Endothelial cell of umbilical vein (primary cell): ENCODE measurements at regions not wholly inside any gene's neighbourhood (a gene's known extent, or its start where the extent isn't known, plus 50 kb on each side); places are given as distances from the start of the nearest gene placed in this dataset.

Experiments used
- BruUV-seq: library from RNA; stranded (reverse); fragments of 400-500 nt; replicated peaks from 2 replicates; lab custom pipeline; 2021; lab: Mats Ljungman, UMichigan
- CTCF ChIA-PET: fragments of 300-600, 350-600 bp; sonication (Branson Sonifier 250); formaldehyde crosslinking; loops from one replicate; lab custom pipeline; 2021; ENCODE audit warnings: antibody characterized with exemption, inconsistent platforms; lab: Charles Lee
- POLR2A ChIA-PET: fragments of 300-600, 350-600 bp; sonication (Branson Sonifier 250); formaldehyde crosslinking; loops from one replicate; lab custom pipeline; 2021; ENCODE audit warnings: antibody characterized with exemption, inconsistent platforms; lab: Charles Lee
- DNase-seq: peaks from one replicate; pipeline ENCODE4 v3.0.0-alpha.2; 2011; ENCODE audit warnings: low read depth, low spot score
- FAIRE-seq: peaks from 2 replicates; lab custom pipeline; 2011; peaks lifted over from hg19 to GRCh38; lab: Jason Lieb, UNC
- H2AFZ ChIP-seq: 2 replicates; pipeline ENCODE4 v1.6.0; 2012; ENCODE audit warnings: low read depth, low read length, control low read depth, inconsistent platforms
- H3K27ac ChIP-seq: 2 replicates; pipeline ENCODE4 v1.5.1; 2011; ENCODE audit warnings: low read depth, mild to moderate bottlenecking, control low read depth, low read length, moderate library complexity; ENCODE audit not compliant: insufficient read depth
- H3K27me3 ChIP-seq, 2 experiments: 2 replicates each; pipeline versions ENCODE4 v1.6.0 to v1.6.1; 2011; ENCODE audit warnings: low read length in 2 of 2, mixed read lengths in 1 of 2; ENCODE audit not compliant: control insufficient read depth in 2 of 2, insufficient read depth in 2 of 2
- H3K36me3 ChIP-seq, 2 experiments: 2 replicates in 1 of 2; 3 replicates in 1 of 2; pipeline ENCODE4 v1.5.1; 2011; ENCODE audit warnings: low read length in 2 of 2, mild to moderate bottlenecking in 1 of 2, moderate library complexity in 1 of 2; ENCODE audit not compliant: control insufficient read depth in 2 of 2, insufficient read depth in 2 of 2; ENCODE audit errors: extremely low read depth in 1 of 2
- H3K4me1 ChIP-seq: 3 replicates; pipeline ENCODE4 v1.5.1; 2011; ENCODE audit warnings: mild to moderate bottlenecking, low read length; ENCODE audit not compliant: control insufficient read depth, insufficient read depth; ENCODE audit errors: extremely low read depth
- H3K4me2 ChIP-seq: 2 replicates; pipeline ENCODE4 v1.6.1; 2011; ENCODE audit warnings: low read length, control low read depth, mixed read lengths; ENCODE audit not compliant: insufficient read depth
- H3K4me3 ChIP-seq, 3 experiments: fragments of 200-600 bp in 1 of 3; sonication (generic), shearing (Covaris generic) in 1 of 3; replicated peaks in 1 of 3; 2 replicates each; pipeline ENCODE4 v1.5.1; 2011 to 2016; ENCODE audit warnings: control low read depth in 3 of 3, low read length in 3 of 3, mild to moderate bottlenecking in 2 of 3, inconsistent platforms in 1 of 3, low read depth in 1 of 3, moderate library complexity in 1 of 3; ENCODE audit not compliant: insufficient read depth in 1 of 3
- H3K79me2 ChIP-seq: 2 replicates; pipeline ENCODE4 v1.6.0; 2012; ENCODE audit warnings: low read length, inconsistent platforms; ENCODE audit not compliant: control insufficient read depth, insufficient read depth
- H3K9ac ChIP-seq: replicated peaks from 2 replicates; pipeline ENCODE3; 2011; ENCODE audit warnings: low read length, control low read depth; ENCODE audit not compliant: insufficient read depth; ENCODE audit errors: extremely low read depth
- H3K9me1 ChIP-seq: replicated peaks from 3 replicates; pipeline ENCODE4 v1.6.0; 2011; ENCODE audit warnings: mild to moderate bottlenecking, low read length; ENCODE audit not compliant: control insufficient read depth, insufficient read depth; ENCODE audit errors: extremely low read depth
- H3K9me3 ChIP-seq: replicated peaks from 2 replicates; pipeline ENCODE4 v1.5.1; 2012; ENCODE audit warnings: low read length, inconsistent platforms; ENCODE audit not compliant: control insufficient read depth, insufficient read depth
- H4K20me1 ChIP-seq: replicated peaks from 2 replicates; pipeline ENCODE3; 2011; ENCODE audit warnings: mild to moderate bottlenecking, low read length; ENCODE audit not compliant: control insufficient read depth, insufficient read depth; ENCODE audit errors: extremely low read depth
- CTCF ChIP-seq, 2 donors: IDR thresholded peaks; 1 replicate in 1 of 2; 2 replicates in 1 of 2; pipeline ENCODE4 v1.5.1; 2011; ENCODE audit warnings: low read length in 2 of 2, mild to moderate bottlenecking in 2 of 2, moderate library complexity in 2 of 2, control low read depth in 1 of 2, inconsistent platforms in 1 of 2, low read depth in 1 of 2; ENCODE audit not compliant: insufficient read depth in 1 of 2; ENCODE audit errors: extremely low read depth in 1 of 2
- EZH2 ChIP-seq: IDR thresholded peaks from 2 replicates; pipeline ENCODE4 v1.6.1; 2012; ENCODE audit warnings: borderline replicate concordance, low read depth, mild to moderate bottlenecking, moderate library complexity, low read length, inconsistent platforms; ENCODE audit not compliant: severe bottlenecking
- FOS ChIP-seq: IDR thresholded peaks from 2 replicates; pipeline ENCODE4 v1.6.1; 2011; ENCODE audit warnings: mild to moderate bottlenecking, low read length, moderate library complexity, borderline replicate concordance; ENCODE audit not compliant: insufficient read depth
- GATA2 ChIP-seq: IDR thresholded peaks from 2 replicates; pipeline ENCODE4 v1.7.0; 2011; ENCODE audit warnings: low read depth, mild to moderate bottlenecking, moderate library complexity, mixed read lengths, low read length; ENCODE audit not compliant: insufficient read length, insufficient read depth
- JUN ChIP-seq: IDR thresholded peaks from 2 replicates; pipeline ENCODE4 v1.6.1; 2011; ENCODE audit warnings: borderline replicate concordance, low read depth; ENCODE audit not compliant: insufficient read length, insufficient read depth
- MAX ChIP-seq: IDR thresholded peaks from 2 replicates; pipeline ENCODE4 v1.6.1; 2011; ENCODE audit not compliant: insufficient read depth, insufficient read length
- MYC ChIP-seq: IDR thresholded peaks from one replicate; pipeline ENCODE4 v1.6.1; 2011; ENCODE audit warnings: mild to moderate bottlenecking, low read depth, low read length
- POLR2A ChIP-seq: IDR thresholded peaks from 2 replicates; pipeline ENCODE4 v1.6.1; 2012; ENCODE audit warnings: low read depth, mild to moderate bottlenecking, control low read depth, low read length
- POLR2AphosphoS5 ChIP-seq: IDR thresholded peaks from 2 replicates; pipeline ENCODE4 v1.6.1; 2012; ENCODE audit warnings: low read depth, mild to moderate bottlenecking, control low read depth, low read length, moderate library complexity; ENCODE audit not compliant: insufficient read depth
- dilution Hi-C: fragments of 300-500 bp; cut with MboI; formaldehyde crosslinking; loops from one replicate; pipeline ENCODE4 v1.15.0; 2019; ENCODE audit warnings: low sequenced_read_pairs; ENCODE audit not compliant: extremely low pct_ligation_motif_present
- intact Hi-C: fragments of 100-400 bp; cut with micrococcal nuclease; formaldehyde crosslinking; loops from one replicate; pipeline ENCODE4 v1.10.0; 2022

- Histone ChIP-seq H3K79me2 (no peaks in the 10 kb centered on the region), H3K9ac (no peak overlapping the region), H3K4me3 (no peak overlapping the region), H3K36me3 (no peaks in the 10 kb centered on the region), H3K9me1 (no peaks in the 10 kb centered on the region), H4K20me1 (no peaks in the 10 kb centered on the region), H3K27ac (no peak overlapping the region), H3K4me1 (no peaks in the 10 kb centered on the region), H3K4me2 (no peak overlapping the region), H3K27me3 (no peaks in the 10 kb centered on the region), H2AFZ (no peak overlapping the region), H3K9me3 (no peaks in the 10 kb centered on the region)
- dilution Hi-C loops (no loop called here), intact Hi-C loops (no loop called here)
- FAIRE-seq = no peak
- no peak for DNase-seq
- no peak for TF ChIP-seq JUN
- no peak for TF ChIP-seq POLR2AphosphoS5
- TF ChIP-seq MYC = no peak
- TF ChIP-seq MAX = no peak
- no peak for TF ChIP-seq GATA2
- no peak for TF ChIP-seq FOS
- TF ChIP-seq CTCF (IDR thresholded peaks at IDR 0.05; ENCODE audit: extremely low read depth in 1 of 2, insufficient read depth in 1 of 2, low read depth in 1 of 2, low read length in 2 of 2) = no peak
- no peak for TF ChIP-seq POLR2A
- no peak for TF ChIP-seq EZH2
- ChIA-PET CTCF (no interaction called here), POLR2A (no interaction called here)
- BruUV-seq = no TSS peak
Measured at GRCh38 chr2:226020176-226020575, 620.7 kb downstream of the NYAP2 start.
